Effector CD8-positive, alpha-beta T cell (primary cell): ENCODE measurements at regions not wholly inside any gene's neighbourhood (a gene's known extent, or its start where the extent isn't known, plus 50 kb on each side); places are given as distances from the start of the nearest gene placed in this dataset.
"Not testable (repeated sequence)": the region's sequence is repeated elsewhere in the genome, so short reads cannot be mapped to it uniquely, and the experiment has no call there.

Experiments used
- DNase-seq: peaks from one replicate; lab custom pipeline; 2025; lab: John Stamatoyannopoulos, UW

DNA sequence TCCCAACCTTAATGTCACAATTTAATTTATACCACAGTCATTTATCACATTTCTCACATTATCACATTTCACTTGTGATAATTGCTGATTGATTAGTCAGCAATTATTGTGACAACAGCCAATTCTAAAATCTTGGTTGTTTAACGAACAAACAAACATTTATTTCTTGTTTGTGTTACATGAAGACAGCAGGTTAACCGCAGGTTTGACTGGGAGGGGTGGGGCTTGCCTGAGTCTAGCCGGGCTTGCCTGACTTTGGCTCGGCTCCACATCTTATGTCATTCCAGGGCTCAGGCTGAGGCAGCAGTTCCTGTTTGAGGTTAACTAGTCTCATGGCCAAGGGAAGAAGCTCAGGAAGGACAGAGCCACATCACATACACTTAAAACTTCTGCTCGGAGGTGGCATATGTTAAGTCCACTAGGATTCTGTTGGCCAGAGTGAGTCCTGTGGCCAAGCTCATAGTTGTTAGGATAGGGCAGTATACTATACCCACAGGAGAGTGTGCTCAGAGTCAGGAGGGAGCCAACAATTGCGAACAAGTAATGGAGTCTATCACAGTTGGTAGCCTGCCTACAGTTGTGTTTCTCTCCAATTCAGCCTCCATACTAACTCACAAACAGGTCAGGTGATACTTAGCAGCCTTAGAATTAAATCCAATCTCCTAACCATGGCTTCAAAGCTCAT is 90.0 kb upstream of the IFNGR1 start:
- no peak for DNase-seq

GRCh38 chr6:137307163-137307854 is 88.1 kb upstream of the IFNGR1 start:
- no peak for DNase-seq

DNA sequence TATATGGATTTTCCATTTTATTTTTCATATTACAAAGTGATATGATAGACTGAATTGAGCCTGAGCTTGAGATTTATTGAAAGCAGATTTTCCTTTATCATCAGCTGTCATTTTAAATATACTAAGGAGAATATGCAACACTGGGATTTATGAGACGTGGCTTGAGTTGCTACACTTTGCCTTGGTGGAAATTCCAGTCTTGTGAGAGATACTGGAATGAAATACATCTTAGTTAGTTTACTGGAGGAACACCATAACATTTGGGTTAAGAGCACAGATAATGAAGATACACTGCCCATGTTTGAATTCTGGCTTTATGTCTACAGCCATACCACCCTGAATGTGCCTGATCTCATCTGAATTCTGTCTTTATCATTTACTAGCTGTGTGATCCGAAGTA is 86.5 kb upstream of the IFNGR1 start:
- no peak for DNase-seq

DNA sequence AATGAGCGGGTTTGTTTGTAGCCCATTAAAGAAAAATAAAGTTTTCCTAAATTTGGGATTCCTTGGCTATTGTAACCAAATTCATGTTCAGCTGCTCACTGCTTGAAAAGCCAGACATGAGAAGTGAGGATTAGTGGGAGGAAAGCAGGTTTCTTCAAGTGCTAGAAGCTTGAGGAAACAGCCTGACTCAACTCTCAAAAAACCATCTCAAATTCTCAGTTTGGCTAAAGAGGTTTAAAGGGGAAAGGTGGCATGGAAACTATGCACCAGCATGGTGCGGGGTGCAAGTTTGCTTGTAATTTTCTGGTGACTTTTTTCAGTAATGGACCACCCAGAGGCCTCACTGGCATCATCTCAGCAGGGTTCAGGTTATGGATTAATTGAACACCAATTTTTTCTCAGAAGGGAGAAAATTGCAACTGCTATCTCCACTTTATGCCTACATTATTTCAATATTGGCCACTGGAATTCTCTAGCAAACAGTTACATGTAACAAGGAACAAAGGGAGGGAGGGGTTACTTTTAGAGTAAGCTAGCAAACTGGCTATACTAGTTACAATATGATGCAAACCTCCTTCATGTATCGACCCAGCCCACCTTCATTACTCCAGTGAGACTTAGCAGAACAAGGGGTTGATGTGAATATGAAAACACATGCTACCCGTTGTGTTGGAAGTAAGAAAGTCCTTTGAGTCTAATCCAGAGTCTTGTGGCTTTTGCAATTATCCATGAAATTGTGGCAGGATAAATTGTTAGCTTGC is 85.0 kb upstream of the IFNGR1 start:
- no peak for DNase-seq

DNA sequence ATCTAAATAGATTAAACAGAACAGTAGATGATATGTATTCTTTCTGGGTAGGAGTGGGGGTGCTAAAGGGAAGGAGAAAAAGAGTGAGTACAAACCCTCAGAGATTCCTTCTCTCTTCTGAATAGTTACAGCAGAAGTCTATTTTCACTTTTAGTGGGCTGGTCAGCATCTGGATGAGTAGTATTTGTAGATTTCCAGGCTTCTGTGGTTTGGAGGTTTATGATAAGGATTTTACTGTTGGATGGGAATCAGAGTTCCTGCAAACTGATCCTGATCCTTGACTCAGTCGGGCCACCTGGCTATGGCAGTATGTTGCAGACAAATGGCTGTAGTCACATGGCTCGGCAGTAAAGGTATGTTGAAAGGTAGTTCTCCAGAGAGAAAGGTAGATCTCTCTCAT is 84.3 kb upstream of the IFNGR1 start:
- no peak for DNase-seq

DNA sequence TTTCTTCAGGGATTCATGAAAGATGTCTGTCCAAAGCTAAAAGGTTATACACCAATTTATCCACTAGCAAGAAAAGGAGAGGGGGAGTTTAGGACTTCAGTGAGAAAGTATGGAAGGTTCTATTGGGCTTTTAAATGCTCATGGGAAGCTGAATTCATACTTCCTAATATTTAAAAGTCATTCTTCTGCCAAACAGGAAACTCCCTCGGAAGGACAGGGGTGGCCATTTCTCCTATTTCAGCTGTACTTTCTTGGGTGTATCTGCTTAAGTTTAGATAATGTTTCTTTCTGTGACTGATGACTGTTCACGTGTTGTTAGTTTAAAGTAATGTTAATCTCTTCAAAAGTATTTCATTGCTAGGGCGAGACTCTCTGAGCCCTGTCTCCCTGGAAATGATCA is 80.5 kb upstream of the IFNGR1 start:
- no peak for DNase-seq

DNA sequence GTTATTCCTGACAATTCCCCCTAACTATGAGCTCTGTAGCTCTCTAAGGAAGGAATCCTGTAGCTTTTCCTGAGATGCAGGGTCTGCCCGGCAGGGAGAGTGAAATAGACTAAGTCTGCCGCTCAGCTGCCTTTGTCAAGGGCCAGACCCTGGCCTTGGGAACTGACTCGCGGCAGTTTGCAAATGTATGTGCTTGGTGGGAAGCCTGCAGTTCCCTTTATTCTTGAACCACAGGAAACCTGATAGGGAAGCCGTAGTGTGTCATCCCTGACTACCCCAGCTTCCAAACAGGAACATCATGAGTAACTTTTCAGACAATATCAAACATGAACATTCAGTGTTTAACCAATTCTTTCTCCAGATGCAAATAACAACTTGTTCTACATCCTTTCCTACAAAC is 78.7 kb upstream of the IFNGR1 start:
- DNase-seq: no peak

GRCh38 chr6:137292326-137292725 is 73.1 kb upstream of the IFNGR1 start:
- not testable (repeated sequence) for DNase-seq

DNA sequence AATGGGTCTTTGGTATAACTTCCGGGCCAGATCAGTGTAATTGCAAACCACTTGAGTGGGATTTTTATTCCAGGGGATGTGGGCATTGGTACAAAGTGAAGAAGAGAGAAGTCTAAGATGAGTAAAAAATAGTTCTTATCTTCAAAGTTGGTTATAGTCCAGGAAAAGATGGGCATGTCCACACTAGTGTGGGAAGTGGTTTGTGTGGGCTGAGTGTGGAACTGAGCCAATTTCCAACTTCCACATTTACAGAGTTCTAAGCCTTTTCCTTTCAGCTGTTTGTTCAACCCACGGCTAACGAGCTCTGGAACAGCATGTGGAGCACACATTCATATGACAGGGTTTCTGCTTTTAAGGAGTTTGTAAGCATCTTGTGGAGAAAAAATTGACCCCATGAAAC is 72.3 kb upstream of the IFNGR1 start:
- no peak for DNase-seq

GRCh38 chr6:137290601-137291261 is 71.5 kb upstream of the IFNGR1 start:
- DNase-seq: no peak

DNA sequence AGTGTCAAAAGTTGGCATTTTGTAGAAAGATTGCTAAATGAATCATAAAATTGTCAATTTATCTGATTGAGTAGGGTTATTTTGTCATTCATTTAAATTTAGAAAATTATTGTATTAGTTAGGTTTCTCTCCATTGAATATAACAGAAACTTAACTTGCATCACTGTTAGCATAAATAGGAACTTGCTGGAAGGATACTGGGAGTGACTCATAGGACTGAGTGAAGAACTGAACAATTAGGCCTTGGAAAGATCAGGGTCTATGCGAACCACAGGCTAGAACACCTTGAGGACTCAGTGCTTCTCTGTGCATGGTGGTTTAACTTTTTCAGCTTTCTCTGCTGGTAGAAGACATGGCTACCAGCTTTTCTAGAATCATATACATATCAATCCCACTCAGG is 67.7 kb upstream of the IFNGR1 start:
- DNase-seq: no peak

DNA sequence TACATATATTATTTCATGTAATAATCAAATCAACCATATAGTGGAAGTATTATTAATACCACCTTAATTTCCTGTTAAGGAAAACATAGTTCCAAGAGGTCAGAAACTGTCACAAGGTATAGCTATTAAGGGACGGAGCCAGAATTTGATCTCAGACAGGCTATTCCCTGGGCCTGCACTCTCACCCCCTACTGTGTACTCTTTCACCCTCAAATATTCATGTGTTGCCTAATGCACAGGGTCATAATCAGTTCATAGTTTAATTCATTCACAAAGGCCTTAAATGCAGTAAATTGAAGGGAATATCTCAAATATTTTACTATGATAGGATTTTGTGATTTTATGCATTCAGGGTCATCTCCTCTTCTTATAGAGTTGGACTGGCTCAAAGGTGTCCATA is 67.2 kb upstream of the IFNGR1 start:
- DNase-seq: no peak

DNA sequence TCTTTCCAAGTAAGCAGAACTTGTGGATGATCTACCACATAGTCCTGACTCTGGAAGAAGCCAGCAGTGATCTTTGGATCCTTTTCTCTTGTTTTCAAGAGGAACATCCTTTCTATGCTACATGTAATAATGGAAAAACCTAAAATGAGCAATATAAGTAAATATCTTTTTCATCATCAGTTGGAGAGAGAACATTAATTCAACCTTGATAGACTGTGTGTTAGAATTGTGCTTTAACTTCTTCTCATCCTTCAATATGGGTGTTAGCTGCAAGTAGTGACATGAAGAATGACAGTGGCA is 65.6 kb upstream of the IFNGR1 start:
- DNase-seq: no peak

GRCh38 chr6:137283940-137284810 is 65.0 kb upstream of the IFNGR1 start:
- DNase-seq: no peak

GRCh38 chr6:137283080-137283479 is 63.9 kb upstream of the IFNGR1 start:
- DNase-seq: no peak

GRCh38 chr6:137282254-137282653 is 63.1 kb upstream of the IFNGR1 start:
- no peak for DNase-seq

DNA sequence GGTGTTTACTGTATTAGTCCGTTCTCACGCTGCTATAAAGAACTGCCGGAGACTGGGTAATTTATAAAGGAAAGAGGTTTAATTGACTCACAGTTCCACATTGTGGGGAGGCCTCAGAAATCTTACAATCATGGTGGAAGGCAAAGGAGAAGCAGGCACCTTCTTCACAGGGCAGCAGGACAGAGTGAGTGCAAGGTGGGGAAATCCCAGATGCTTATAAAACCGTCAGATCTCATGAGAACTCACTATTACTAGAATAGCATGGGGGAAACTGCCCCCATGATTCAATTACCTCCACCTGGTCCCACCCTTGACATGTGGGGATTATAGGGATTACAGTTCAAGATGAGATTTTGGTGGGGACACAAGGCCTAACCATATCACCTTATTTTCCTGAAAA is 60.1 kb upstream of the IFNGR1 start:
- DNase-seq: not testable (repeated sequence)

- DNase-seq: no peak
These were observed 58.9 kb upstream of the IFNGR1 start for GRCh38 chr6:137277971-137278637.

- no peak for DNase-seq
These were observed 53.2 kb upstream of the IFNGR1 start for GRCh38 chr6:137272403-137272802.

GRCh38 chr6:137271245-137272183 is 52.3 kb upstream of the IFNGR1 start:
- DNase-seq: no peak
